ENCODE measurements at regions not wholly inside any gene's neighbourhood (a gene's known extent, or its start where the extent isn't known, plus 50 kb on each side); places are given as distances from the start of the nearest gene placed in this dataset.
A peak's percentile ranks its signal among the peaks of the same experiment; 100 is the strongest.

GRCh38 chr3:154584974-154585373 lies 155.0 kb upstream of the GPR149 start:
- no peaks in the 10 kb centered on the region for H3K9me3 ChIP-seq (ENCODE audit: low read depth)
- H3K4me1 ChIP-seq, result no peaks in the 10 kb centered on the region
- no peak for DNase-seq (ENCODE audit: low spot score)
- H3K36me3 ChIP-seq, result no peaks in the 10 kb centered on the region
- Mint-ChIP-seq H3K27ac (no peak overlapping the region), H3K36me3 (no peaks in the 10 kb centered on the region), H3K4me1 (no peaks in the 10 kb centered on the region), H3K4me3 (no peak overlapping the region), H3K9me3 (no peaks in the 10 kb centered on the region), H3K27me3 (ENCODE audit: insufficient read depth, low read depth) (peaks cover 3% of the 10 kb centered on the region)
- no peak for TF ChIP-seq CTCF (IDR thresholded peaks at IDR 0.05)
- TF ChIP-seq EZH2 (IDR thresholded peaks at IDR 0.05), result no peak
- no peak for TF ChIP-seq EZH2phosphoT487 (IDR thresholded peaks at IDR 0.05)
- H2AFZ ChIP-seq (replicated peaks), result no peak overlapping the region
- no peak overlapping the region for H3K4me3 ChIP-seq
- no peaks in the 10 kb centered on the region for H3F3A ChIP-seq (ENCODE audit: low read depth)
- H3K9ac ChIP-seq, result no peak overlapping the region
- no peaks in the 10 kb centered on the region for H4K20me1 ChIP-seq (ENCODE audit: low read depth)
- no peak overlapping the region for H3K27ac ChIP-seq
- H3K27me3 ChIP-seq, result no peaks in the 10 kb centered on the region
- H3K79me2 ChIP-seq (ENCODE audit: low read depth), result no peaks in the 10 kb centered on the region
- H3K4me2 ChIP-seq, result no peak overlapping the region

- no peak overlapping the region for H3K27ac ChIP-seq
- no peaks in the 10 kb centered on the region for H4K20me1 ChIP-seq (ENCODE audit: low read depth)
- no peak overlapping the region for H3K4me3 ChIP-seq
- H3K27ac Mint-ChIP-seq, result no peak overlapping the region
- peaks cover 3% of the 10 kb centered on the region for H3K27me3 Mint-ChIP-seq (ENCODE audit: insufficient read depth, low read depth)
- no peaks in the 10 kb centered on the region for H3K4me1 Mint-ChIP-seq
- H3F3A ChIP-seq (ENCODE audit: low read depth), result no peaks in the 10 kb centered on the region
- no peak overlapping the region for H3K4me3 Mint-ChIP-seq
- DNase-seq (ENCODE audit: low spot score), result peak; percentile 11
- TF ChIP-seq CTCF (IDR thresholded peaks at IDR 0.05) (peak; percentile 51), EZH2phosphoT487 (IDR thresholded peaks at IDR 0.05) (no peak)
- H3K9me3 Mint-ChIP-seq, result no peaks in the 10 kb centered on the region
- no peaks in the 10 kb centered on the region for H3K79me2 ChIP-seq (ENCODE audit: low read depth)
- H2AFZ ChIP-seq (replicated peaks), result peak overlapping the region; percentile 30
- H3K36me3 ChIP-seq, result no peaks in the 10 kb centered on the region
- no peaks in the 10 kb centered on the region for H3K9me3 ChIP-seq (ENCODE audit: low read depth)
- H3K4me1 ChIP-seq, result no peaks in the 10 kb centered on the region
- H3K36me3 Mint-ChIP-seq, result no peaks in the 10 kb centered on the region
- H3K9ac ChIP-seq, result no peak overlapping the region
- no peak overlapping the region for H3K4me2 ChIP-seq
- no peaks in the 10 kb centered on the region for H3K27me3 ChIP-seq
Observed at GRCh38 chr3:154584041-154584440, 154.1 kb upstream of the GPR149 start.

GRCh38 chr3:154583086-154583634 lies 153.2 kb upstream of the GPR149 start:
- Histone ChIP-seq H3K9ac (no peak overlapping the region), H3K4me1 (no peaks in the 10 kb centered on the region), H3F3A (ENCODE audit: low read depth) (no peaks in the 10 kb centered on the region), H3K27ac (no peak overlapping the region), H3K9me3 (ENCODE audit: low read depth) (no peaks in the 10 kb centered on the region), H4K20me1 (ENCODE audit: low read depth) (no peaks in the 10 kb centered on the region), H3K27me3 (no peaks in the 10 kb centered on the region), H3K79me2 (ENCODE audit: low read depth) (no peaks in the 10 kb centered on the region), H2AFZ (replicated peaks) (no peak overlapping the region), H3K36me3 (no peaks in the 10 kb centered on the region), H3K4me2 (no peak overlapping the region), H3K4me3 (no peak overlapping the region)
- Mint-ChIP-seq H3K4me1 (no peaks in the 10 kb centered on the region), H3K36me3 (no peaks in the 10 kb centered on the region), H3K9me3 (no peaks in the 10 kb centered on the region), H3K27ac (no peak overlapping the region), H3K4me3 (no peak overlapping the region), H3K27me3 (ENCODE audit: insufficient read depth, low read depth) (peaks cover 3% of the 10 kb centered on the region)
- no peak for DNase-seq (ENCODE audit: low spot score)
- no peak for TF ChIP-seq EZH2 (IDR thresholded peaks at IDR 0.05)
- TF ChIP-seq CTCF (IDR thresholded peaks at IDR 0.05), result no peak
- no peak for TF ChIP-seq EZH2phosphoT487 (IDR thresholded peaks at IDR 0.05)

Data from neural progenitor cell (in vitro differentiated cells).